Stomach (tissue), 4 donors: ENCODE measurements at regions not wholly inside any gene's neighbourhood (a gene's known extent, or its start where the extent isn't known, plus 50 kb on each side); places are given as distances from the start of the nearest gene placed in this dataset.

Experiments
- EP300 ChIP-seq: sonication (generic); formaldehyde crosslinking; IDR thresholded peaks from one replicate; pipeline ENCODE4 v1.6.1; 2017; ENCODE audit warnings: antibody characterized with exemption
- POLR2A ChIP-seq, 4 donors: fragments of 450-650 bp; IDR thresholded peaks; one replicate each; pipeline ENCODE4 v1.6.1; 2016; ENCODE audit warnings: antibody characterized with exemption in 4 of 4, control low read depth in 2 of 4, mild to moderate bottlenecking in 1 of 4, moderate library complexity in 1 of 4
- POLR2AphosphoS5 ChIP-seq, 3 donors: sonication (generic); formaldehyde crosslinking; IDR thresholded peaks; one replicate each; pipeline ENCODE4 v1.6.1; 2016; ENCODE audit warnings: antibody characterized with exemption in 3 of 3
- TF ChIP-seq, protein P1 (sequence below), 7 experiments: fragments of 450-650 bp in 4 of 7; fragments of 200-600 bp in 3 of 7; sonication (generic) in 3 of 7; IDR thresholded peaks; one replicate each; pipeline ENCODE4 v1.5.1; 2016 to 2019; ENCODE audit warnings: antibody characterized with exemption in 7 of 7, control low read depth in 2 of 7, mild to moderate bottlenecking in 1 of 7

DNA sequence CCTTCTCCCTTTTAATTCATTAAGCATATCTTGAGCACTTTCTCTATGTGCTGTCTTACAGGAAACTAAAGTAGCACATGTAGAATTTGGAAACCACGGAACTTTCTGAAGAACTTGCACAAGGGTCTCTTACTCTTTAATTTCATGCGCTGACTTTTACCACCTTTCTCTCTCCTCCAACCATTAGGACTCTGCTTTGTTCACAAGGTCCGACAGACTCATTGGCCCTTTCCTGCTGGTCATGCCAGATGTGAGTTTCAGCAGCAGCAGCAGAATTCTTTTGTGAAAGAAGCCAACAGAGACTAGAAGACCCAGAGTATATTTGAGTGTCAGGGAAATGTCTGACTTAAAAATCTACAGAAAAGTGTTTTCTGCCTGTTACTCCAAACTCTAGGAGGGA lies 207.1 kb downstream of the GUCY2F start:
- TF ChIP-seq, protein P1, sequence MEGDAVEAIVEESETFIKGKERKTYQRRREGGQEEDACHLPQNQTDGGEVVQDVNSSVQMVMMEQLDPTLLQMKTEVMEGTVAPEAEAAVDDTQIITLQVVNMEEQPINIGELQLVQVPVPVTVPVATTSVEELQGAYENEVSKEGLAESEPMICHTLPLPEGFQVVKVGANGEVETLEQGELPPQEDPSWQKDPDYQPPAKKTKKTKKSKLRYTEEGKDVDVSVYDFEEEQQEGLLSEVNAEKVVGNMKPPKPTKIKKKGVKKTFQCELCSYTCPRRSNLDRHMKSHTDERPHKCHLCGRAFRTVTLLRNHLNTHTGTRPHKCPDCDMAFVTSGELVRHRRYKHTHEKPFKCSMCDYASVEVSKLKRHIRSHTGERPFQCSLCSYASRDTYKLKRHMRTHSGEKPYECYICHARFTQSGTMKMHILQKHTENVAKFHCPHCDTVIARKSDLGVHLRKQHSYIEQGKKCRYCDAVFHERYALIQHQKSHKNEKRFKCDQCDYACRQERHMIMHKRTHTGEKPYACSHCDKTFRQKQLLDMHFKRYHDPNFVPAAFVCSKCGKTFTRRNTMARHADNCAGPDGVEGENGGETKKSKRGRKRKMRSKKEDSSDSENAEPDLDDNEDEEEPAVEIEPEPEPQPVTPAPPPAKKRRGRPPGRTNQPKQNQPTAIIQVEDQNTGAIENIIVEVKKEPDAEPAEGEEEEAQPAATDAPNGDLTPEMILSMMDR (IDR thresholded peaks at IDR 0.05), result no peak
- TF ChIP-seq POLR2A (IDR thresholded peaks at IDR 0.05), result no peak
- no peak for TF ChIP-seq POLR2AphosphoS5 (IDR thresholded peaks at IDR 0.05)
- TF ChIP-seq EP300, result no peak
